OCI-M2 (cell line): ENCODE measurements at regions not wholly inside any gene's neighbourhood (a gene's known extent, or its start where the extent isn't known, plus 50 kb on each side); places are given as distances from the start of the nearest gene placed in this dataset.
"Not testable (repeated sequence)": the region's sequence is repeated elsewhere in the genome, so short reads cannot be mapped to it uniquely, and the experiment has no call there.

Source experiments
- DNase-seq: peaks from one replicate; lab custom pipeline; 2025; ENCODE audit not compliant: unreplicated experiment; lab: John Stamatoyannopoulos, UW

DNA sequence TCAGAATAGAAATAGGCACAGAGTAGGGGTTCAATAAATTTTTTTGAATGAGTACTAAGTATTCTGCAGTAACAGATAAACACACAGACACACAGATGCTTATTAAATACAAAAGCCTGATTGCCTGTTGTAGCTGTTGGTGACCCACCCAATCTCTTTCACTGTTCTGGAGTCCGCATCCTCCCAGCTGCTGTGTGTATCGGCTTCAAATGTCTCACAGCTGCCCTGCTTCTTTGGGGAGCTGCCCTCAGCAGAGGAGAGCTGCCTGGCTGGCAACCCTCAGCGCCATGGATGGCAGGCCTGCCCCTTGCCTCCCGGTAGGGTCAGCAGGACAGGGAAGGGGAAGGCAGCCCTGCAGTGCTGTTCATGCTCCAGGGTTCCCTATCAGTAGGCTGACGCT is 50.5 kb upstream of the PRNP start:
- DNase-seq, result no peak

DNA sequence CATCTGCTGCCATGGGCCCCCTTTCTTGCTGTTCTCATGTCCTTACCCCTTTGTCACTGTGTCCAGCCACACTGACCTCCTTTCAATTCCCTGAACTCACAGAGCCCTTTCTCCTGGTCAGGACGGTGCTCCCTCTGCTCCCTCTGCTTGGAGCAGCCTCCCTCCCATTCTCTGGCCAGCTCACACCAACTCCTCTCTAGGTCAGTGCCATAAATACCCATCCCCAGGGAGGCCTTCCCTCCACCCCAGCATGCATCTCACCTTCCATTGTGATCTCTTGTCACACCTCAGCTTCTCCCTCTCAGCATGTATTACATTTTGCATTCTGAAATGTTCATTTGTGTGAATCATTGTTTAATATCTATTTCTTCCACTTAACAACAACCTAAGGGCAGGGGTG is 50.9 kb upstream of the PRNP start:
- DNase-seq, result no peak

DNA sequence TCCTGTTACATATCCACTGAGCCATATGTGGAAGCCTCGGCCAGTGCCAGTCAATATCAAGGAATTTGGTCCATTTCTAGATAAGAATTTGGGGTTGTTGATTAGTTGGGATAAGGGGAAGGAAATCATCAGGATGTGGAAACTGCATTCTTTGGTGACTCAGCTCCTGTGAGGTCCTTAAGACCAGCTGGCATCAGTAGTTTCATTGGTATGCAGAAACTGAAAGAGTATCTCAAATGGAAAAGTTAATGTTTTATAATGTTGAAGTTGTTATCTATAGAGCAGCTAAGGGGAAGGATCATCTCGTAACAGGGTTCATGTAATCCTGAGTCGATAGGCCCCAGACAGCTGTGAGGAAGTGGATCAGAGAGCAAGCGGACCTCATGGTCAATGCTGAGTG is 52.5 kb upstream of the PRNP start:
- DNase-seq, result no peak

DNA sequence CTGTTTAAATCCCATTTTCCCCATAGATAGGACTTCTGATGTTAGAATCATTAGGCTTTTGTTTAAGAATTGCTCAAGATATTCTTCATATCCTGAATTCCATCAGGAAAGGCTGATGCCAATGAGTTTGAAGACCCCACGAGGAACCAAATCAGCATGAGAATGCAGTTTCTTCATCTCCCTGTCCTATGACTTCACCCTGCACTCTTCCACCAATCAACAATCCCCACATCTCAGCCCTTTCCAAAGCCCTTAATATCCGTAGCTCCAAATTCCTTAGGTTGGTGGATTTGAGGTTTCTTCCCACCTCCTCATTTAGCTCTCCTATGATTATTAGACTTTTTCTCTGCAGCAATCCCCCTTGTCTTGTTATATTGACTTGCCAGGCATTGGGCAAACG is 52.9 kb upstream of the PRNP start:
- no peak for DNase-seq

DNA sequence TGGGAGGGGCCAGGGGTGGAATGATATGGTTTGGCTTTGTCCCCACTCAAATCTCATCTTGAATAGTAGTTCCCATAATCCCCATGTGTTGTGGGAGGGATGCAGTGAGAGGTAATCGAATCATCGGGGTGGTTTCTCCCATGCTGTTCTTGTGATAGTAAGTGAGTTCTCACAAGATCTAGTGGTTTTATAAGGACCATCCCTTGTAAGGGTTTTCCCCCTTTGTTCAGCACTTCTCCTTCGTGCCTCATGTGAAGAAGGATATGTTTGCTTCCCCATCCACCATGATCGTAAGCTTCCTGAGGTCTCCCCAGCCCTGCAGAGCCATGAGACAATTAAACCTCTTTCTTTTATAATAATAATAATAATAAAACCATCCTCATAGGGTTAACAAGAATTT is 53.4 kb upstream of the PRNP start:
- no peak for DNase-seq

DNA sequence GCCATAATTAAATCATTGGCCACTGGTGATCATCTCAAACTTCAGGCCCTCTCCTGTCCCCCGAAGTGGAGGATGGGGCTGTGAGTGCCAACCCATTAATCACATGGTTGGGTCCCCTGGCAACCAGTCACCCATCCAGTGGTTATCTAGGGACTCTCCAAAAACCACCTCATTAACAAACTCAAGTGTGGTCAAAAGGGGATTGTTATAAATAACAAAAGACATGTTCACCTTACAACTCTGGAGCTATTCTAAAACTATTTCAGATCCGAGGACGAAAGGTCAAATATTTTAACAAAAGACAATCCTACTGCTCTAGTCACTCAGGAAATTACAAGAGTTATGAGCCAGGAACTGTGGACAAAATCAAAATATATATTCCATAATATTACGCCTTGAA is 60.0 kb upstream of the PRNP start:
- no peak for DNase-seq

DNA sequence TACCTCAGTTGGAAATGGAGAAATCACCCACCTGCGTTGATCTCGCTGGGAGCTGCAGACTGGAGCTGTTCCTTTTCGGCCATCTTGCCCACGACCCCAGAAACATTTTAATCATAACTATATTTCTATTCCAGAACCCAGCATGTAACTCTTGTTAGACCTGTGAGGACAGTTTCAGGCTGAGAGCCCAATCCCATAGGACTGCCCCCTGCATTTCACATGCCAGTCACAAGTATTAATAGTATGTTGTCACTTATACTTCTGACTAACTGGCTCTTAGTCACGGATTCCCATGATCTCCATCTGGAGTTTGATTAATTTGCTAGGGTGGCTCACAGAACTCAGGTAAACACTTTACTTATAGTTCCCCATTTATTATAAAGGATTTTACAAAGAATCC is 60.6 kb upstream of the PRNP start:
- DNase-seq, result no peak

DNA sequence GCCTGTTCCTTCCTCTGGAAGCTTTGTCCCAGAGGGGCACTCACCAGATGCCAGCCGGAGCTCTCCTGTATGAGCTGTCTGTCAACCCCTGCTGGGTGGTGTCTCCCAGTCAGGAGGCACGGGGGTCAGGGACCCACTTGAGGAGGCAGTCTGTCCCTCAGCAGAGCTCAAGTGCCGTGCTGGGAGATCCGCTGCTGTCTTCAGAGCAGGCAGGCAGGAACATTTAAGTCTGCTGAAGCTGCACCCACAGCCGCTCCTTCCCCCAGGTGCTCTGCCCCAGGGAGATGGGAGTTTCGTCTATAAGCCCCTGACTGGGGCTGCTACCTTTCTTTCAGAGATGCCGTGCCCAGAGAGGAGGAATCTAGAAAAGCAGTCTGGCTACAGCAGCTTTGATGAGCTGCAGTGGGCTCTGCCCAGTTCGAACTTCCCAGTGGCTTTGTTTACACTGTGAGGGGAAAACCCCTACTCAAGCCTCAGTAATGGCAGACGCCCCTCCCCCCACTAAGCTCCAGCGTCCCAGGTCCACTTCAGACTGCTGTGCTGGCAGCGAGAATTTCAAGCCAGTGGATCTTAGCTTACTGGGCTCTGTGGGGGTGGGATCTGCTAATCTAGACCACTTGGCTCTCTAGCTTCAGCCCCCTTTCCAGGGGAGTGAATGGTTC is 61.5 kb upstream of the PRNP start:
- DNase-seq, result not testable (repeated sequence)

DNA sequence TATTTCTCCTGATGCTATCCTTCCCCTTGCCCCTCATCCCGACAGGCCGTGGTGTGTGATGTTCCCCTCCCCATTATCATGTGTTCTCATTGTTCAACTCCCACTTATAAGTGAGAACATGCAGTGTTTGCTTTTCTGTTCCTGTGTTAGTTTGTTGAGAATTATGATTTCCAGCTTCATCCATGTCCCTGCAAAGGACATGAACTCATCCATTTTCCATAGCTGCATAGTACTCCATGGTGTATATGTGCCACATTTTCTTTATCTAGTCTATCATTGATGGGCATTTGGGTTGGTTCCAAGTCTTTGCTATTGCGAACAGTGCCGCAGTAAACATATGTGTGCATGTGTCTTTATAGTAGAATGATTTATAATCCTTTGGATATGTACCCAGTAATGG is 67.1 kb upstream of the PRNP start:
- DNase-seq, result not testable (repeated sequence)

DNA sequence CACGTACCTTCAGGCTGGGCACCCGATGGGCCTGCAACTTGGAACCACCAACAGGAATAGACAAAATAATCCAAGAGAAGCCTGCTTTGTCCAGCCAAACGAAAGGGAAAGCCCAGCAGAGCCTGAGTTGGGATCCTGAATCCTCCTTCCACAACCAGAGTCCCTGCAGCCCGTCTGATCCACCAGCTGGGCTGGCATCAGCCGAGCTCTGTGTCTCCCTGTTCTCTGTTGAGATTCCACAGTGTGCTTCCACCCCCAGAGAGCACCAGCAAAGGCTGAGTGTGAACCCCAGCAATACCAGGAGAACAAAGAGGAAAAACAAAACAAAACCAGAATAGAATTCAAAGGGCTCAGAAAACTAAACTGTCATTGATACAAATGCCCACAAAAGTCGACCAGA is 68.8 kb upstream of the PRNP start:
- DNase-seq, result no peak

DNA sequence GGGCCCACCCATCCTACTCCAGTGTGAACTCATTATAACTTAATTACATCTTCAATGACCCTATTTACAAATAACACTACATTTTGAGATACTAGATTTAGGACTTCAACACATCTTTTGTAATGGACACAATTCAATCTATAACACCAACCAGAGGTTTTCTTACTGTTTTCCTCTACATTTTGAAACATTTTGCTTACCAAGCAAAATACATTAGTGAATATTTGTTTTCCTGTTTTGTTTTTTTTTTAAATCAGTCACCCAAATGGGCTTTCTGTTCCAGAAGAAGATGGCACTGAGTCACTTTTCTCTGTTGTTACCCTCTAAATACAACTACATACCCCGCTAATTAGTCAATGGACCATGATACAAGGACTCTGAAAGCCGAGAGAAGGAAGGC is 69.2 kb upstream of the PRNP start:
- no peak for DNase-seq

DNA sequence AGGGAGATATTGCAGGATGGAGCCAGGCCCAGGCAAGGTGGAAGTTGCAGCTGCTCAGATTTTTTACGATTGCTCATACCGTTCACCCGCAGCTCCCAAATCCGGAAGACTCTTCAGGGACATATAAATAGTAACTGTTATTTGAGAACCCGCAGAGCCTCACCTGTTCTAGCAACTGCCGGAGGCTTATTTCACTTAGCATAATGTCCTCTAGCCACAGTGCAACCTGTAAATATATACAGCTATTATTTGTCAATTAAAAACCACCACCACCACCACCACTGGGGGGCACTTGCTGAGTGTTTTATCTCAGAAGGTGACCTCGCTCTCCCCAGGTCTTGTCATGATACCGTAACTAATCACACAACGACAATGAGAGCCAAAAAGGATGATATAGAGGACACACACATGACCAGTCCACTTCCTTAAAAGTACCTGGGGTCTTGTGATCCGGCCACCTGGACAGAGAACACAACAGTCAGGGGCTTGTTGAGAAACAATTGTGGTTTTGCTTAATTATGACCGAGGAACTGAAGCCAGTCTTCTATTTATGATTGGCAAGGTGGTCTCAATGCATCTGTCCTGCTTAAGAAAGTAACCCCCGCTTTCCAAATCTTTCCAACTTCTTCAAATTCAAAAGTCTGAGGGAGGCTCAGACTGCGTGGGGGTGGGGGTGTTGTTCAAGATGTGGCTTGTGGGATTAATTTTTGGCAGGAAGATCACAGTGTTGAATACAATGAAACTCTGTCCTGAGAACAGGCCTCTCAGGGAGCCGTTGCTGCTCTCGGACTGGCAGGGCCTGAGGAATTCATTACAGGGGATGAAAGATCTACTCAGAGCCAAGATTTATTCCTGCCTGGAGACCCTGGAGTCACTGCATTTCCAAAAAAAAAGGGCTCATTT is 72.3 kb upstream of the PRNP start:
- DNase-seq, result peak; percentile 30

DNA sequence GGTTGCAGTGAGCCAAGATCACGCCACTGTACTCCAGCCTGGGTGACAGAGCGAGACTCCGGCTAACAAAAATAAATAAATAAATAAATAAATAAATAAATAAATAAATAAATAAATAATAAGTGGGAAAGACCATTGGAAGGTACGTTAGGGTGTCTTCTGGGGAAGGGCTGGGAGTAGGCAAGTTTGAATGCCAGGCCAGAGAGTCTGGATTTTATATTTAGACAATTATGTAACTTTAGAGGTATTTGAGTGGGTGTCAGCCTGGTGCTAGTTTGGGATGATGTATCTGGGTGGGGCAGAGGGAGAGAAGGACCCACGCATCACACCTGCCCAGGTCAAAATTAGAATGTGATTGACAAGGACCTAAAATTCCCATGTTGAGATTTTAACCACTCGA is 73.1 kb upstream of the PRNP start:
- DNase-seq, result no peak

DNA sequence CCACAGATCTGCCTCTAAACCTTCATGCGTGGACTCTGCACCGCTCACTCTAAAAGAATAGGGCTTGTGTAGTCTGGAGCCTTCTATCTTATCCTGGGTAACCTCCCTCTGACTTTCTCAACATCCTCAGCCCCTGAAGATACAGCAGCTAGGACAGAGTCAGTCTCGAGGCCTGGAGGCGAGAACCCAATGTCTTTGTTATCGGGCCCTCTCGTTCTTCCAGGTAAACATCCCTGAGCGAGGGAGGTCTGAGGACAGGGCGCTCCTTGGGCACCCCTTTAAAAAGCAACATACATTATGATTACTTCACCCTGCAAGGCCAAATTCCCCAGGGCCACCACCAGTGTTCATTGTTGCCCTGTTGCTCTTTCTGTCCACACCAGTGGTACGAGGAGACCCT is 75.4 kb upstream of the PRNP start:
- no peak for DNase-seq

DNA sequence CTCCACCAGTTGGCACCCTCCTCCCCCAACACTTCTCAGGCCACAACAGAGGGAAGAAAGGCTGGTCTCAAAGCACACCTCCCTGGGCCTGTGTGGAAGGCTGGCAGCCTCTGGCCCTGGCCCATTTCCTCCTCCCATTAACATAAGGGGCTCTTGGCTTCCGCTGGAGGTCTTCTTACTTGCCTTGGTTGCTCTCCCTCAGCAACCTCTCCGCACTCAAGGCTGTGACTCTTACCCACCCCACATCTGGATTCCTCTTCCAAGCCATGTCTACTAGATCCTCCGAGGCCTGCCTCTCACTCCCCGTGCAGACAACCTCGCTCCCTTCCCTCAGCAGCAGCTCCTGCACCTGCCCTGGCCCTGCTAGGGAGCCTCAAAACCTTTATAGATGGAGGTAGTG is 76.7 kb upstream of the PRNP start:
- no peak for DNase-seq

DNA sequence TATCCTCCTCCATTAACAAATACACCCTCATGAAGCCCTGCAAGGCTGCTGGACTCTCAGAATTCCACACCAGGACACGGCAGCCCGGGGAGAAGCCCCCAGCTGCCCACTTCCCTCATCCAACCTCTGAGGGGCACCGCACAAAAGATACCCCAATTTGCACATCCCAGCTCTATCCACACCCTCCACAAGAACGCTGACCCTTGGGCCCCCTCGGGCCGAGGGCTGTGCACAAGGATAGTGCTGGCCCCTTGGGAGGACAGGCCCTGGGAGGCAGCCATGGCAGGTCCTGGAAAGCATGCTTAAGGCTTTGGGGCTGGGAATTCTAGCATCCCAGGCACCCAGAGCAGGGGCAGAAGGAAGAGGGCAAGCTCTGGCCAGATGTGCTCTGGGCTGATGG is 77.4 kb upstream of the PRNP start:
- no peak for DNase-seq

DNA sequence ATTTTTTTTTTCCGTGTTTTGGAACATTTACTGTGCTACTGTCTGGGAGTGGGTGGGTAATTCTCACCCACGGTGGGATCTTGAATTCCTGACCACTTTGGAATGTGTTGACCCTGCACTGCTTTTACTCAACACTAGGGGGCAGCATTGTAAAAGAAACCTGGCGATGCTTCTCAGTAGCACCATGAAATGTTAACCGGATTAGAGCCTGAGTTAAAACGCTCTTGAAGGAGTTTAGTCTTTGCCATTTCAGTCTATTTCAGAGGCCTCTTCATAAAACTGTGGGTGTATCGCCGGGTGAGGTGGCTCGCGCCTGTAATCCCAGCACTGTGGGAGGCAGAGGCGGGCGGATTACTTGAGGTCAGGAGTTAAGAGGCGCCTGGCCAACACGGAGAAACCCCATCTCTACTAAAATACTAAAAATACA is 79.0 kb upstream of the PRNP start:
- peak; percentile 38 for DNase-seq

DNA sequence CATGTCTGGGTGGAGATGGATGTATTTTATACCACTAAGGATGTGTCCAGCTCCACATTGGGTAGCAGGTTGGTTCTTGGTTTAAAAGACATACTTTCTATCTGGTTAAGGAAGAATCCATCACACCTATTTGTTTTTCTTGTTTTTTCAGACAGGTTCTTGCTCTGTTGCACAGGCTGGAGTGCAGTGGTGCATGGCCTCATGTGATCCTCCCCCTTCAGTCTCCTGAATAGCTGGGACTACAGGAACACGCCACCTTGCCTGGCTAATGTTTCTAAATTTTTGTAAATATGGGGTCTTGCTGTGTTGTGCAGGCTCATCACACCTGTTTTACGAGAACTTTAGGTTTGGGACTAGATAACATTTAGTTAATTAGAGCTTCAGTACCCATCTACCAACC is 80.2 kb upstream of the PRNP start:
- no peak for DNase-seq

DNA sequence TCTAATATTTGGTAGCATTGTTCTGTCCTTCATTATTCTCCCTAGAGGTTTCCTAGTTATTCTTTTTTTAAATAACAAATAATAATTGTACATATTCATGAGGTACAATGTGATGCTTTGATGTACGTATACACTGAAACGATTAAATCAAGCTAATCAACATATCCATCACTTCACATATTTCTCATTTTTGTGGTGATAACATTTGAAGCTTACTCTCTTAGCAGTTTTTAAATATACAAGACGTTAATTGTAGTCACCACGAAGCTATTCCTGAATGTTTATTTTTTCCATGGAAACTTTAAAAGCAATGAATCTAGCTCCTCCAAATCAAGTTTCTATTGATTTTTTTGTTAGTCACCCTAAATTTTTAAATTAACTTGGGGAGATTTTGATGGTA is 81.1 kb upstream of the PRNP start:
- no peak for DNase-seq

DNA sequence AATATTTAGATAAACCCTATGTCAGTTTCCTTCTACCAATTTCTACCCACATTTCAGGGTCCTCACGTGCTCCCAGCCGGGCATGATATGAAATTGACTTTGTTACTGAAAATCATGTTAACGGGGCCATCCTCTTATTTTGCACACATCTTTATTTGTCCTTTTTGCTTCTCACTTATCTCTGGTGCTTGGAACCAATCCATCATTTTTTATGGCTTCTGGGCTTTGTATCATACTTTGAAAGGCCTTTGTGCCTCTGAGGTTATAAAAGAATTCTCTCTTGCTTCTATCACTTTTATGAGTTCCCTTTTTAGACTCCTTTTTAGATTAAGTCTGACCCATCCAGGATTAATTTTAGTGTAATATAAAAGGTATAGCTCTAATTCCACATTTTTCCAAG is 81.7 kb upstream of the PRNP start:
- DNase-seq, result no peak

DNA sequence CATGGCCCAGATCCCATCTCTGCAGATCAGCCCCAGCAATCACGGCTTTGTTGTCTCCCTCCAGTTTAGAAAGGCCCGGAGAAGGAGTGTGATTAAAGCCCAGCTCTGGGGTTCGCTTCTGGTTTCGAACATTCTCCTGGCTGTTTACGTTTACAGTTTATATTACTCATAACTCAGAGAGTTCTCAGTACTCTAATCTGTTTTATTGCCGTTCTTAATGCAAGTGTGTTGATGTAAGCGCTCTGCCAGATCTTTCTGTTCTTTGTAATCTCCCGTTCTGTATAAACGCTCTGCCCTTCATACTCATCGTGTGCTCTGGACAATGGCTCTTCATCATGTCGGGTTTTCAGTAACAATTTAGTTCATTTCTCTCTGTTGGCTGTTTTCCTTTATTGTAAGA is 82.5 kb upstream of the PRNP start:
- DNase-seq, result no peak

DNA sequence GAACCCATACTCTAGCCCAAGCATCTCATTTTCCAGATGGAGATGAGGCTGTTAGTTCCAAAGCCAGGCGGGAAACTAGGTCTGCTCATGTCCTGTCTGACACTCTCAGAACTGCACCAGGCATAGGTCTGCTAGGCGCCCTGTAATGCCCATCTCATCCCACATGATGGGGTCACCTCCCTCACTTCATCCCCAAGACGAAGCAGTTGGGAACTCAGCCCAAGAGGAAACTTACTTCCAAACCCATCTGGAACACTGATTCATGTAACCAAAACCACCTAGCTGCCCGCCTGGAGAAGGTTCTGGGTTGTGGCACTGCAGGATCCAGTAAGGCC is 84.0 kb upstream of the PRNP start:
- no peak for DNase-seq
